ENCODE measurements at regions not wholly inside any gene's neighbourhood (a gene's known extent, or its start where the extent isn't known, plus 50 kb on each side); places are given as distances from the start of the nearest gene placed in this dataset.

DNA sequence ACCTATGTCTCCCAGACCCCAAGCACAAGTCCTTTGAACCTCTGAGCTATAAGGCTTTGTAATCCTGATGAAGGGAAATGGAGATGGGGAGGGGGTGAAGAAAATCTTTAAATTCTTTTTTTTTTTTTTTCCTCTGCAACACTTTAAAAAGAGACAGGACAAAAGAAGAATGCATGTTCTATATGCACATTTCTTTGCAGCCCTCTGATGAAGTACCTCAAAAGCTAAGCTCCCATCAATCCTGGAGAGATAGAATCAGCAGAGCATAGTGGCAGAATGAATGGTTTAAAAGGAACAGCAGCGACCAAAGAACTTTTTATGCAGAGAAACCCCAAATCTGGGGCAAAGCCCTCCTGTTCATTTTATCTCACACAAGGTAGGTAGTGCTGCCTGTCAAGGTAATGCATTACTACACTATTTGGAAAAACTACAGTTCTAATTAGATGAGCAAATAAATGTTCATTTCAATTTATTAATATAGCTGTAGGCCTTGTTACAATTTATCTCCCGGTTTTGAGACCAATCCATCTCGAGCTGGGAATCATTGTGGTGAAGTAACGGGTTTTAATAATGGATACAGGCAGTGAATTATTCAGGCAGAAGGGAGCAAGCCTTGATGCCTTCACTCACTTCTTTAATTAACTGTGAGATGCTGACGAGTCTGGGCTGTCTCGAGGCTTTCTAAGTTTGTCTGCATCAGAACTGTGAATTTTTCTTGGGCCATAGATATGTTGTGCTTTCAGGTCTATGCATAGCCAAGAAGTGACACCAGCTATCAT lies 173.5 kb upstream of the ZNF608 start:
- no peak for TF ChIP-seq GATA3 (IDR thresholded peaks at IDR 0.05; ENCODE audit: low read depth, low read length)
- TF ChIP-seq GATA2 (IDR thresholded peaks at IDR 0.05; ENCODE audit: low read depth, low read length) = no peak

All from SH-SY5Y (cell line).